HG03558 (cell line): ENCODE measurements at regions not wholly inside any gene's neighbourhood (a gene's known extent, or its start where the extent isn't known, plus 50 kb on each side); places are given as distances from the start of the nearest gene placed in this dataset.
"Not testable (repeated sequence)": the region's sequence is repeated elsewhere in the genome, so short reads cannot be mapped to it uniquely, and the experiment has no call there.

Experiments
- ATAC-seq: cut with Tn5 transposase; IDR thresholded peaks from one replicate; pipeline ENCODE4 v1.9.1; 2021; ENCODE audit warnings: moderate number of reproducible peaks; ENCODE audit not compliant: unreplicated experiment; ENCODE audit errors: extremely low read depth

DNA sequence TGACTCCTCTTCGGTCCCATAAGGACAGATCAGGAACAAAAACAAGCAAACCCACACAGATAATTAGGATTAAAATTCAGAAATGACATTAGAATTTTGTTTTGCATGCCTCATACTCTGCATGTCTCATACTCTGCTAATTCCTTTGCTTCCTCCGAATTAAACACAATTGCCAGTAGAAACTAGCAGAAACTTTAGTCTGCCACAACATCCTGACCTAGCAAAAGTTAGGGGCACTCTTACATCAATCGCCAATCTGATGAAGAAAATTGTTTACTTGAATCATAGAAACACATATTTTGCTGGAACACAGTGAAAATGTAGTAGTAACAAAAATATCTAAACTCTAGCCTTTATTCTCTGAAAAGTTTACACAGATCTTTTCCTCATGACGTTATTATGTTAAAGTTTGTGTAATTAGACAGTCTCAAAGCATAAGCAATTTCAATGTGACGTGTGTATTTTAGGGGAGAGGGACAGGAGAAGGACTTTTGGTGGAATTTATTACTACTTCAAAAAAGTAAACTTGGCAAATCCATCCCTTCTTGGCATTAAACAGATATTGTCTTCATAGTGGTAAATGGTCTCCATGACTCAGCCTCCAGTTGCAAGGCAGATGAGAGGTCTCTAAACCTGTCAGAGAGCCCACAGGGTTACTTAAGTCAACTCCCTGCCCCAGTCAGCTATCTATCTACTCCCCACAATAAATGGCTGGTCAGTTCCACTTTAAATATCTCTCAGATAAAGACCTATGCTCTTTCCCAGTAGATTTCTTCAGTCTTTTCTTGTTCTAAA lies 249.8 kb upstream of the UBASH3B start:
- no peak for ATAC-seq

DNA sequence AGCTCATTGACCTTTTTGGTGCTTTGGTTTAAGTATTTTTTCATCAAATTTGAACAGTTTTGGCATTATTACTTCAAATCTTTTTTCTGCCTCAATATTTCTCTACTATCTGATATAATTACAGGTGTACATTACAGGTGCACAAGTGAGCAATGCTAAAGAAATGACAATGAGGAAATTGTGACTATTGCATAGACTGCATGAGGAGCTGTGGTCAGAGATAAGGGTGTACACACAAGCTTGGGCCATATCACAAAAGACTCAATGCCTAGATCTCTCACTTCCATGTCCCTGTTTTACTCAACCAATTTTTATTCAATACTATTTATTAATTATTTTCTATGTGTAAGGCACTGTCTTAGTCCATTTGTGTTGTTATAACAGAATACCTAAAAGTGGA lies 251.0 kb upstream of the UBASH3B start:
- no peak for ATAC-seq

- not testable (repeated sequence) for ATAC-seq
These were observed 253.9 kb upstream of the UBASH3B start for GRCh38 chr11:122401581-122401980.

GRCh38 chr11:122399375-122399774 lies 256.1 kb upstream of the UBASH3B start:
- no peak for ATAC-seq

GRCh38 chr11:122398851-122399250 lies 256.7 kb upstream of the UBASH3B start:
- ATAC-seq: no peak

DNA sequence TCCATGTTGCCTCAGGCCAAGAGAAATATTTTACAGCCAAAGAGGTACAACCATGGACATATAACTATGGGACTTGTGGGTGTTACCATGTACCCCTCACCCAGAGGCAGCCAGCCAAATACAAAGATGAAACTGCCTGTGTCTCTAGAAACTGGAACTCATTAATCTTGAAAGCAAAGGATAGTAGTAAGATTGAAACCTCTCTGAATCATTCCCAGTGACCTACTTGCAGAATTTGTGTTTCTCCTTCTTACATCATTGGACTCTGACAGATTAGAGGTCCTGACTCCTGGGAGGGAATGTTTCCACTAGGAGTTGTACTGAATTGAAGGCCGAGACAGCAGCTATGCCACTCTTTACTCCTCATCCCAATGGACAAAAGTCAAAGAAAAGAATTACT lies 257.4 kb upstream of the UBASH3B start:
- ATAC-seq: peak; percentile 45

- no peak for ATAC-seq
These were observed 260.2 kb upstream of the UBASH3B start for GRCh38 chr11:122395282-122395681.

- no peak for ATAC-seq
These were observed 261.2 kb upstream of the UBASH3B start for GRCh38 chr11:122394313-122394712.

DNA sequence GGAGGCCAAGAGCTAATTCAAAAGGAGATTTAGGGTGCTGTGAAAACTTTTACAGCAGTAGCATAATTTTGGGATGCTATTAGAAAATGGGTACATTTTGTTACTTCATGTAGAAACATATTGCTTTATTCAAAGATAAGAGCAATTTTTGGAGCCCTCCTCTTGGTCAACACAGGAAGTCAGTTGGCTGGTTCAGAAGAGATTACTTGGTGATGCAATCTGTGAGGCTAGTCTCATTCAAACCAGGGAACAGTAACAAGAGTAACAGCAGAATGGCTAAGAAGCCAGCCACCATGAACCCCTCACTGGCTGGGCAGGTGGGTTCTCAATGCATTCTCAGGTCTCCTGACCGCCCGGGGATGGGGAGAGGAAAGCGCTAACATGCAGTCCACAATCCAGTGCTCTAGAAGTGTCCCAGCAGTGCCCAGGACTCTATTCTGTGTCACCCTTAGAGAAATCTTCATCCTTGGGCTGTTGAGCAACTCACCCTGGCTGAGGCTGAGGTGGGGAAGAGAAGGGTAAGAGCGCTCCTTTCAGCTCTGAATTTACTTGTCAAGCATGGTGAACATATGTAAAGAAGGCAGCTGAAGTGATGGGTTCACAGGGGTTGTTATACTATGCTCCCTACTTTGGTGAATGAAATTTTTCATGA lies 262.2 kb upstream of the UBASH3B start:
- no peak for ATAC-seq

- no peak for ATAC-seq
These were observed 263.0 kb upstream of the UBASH3B start for GRCh38 chr11:122392508-122392907.

DNA sequence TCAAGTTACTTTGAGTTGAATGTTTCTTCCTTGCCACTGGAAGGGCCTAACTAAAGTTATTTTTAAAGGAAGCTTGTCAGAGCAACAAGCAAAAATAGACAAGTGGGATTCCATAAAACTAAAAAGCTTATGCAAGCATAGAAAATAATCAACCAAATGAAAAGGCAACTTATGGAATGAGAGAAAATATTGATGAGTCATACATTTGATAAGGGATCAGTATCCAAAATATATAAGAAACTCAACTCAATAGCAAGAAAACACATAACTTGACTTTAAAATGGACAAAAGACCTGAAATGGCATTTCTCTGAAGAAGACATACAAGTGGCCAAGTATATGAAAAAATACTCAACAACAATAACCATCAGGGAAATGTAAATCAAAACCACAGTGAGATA lies 264.5 kb upstream of the UBASH3B start:
- no peak for ATAC-seq

DNA sequence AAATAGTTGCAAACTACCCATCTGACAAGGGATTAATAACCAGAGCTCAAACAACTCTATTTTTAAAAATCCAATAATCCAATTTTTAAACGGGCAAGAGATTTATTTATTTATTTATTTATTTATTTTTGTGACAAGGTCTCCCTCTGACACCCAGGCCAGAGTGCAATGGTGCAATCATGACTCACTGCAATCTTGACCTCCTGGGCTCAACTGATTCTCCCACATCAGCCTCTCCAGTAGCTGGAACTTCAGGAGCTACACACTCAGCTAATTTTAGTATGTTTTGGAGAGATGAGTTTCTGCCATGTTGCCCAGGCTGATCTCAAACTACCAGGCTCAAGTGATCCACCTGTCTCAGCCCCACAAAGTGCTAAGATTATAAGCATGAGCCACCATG lies 267.2 kb upstream of the BLID start:
- ATAC-seq: no peak

- no peak for ATAC-seq
These were observed 259.8 kb upstream of the BLID start for GRCh38 chr11:122375687-122376399.

DNA sequence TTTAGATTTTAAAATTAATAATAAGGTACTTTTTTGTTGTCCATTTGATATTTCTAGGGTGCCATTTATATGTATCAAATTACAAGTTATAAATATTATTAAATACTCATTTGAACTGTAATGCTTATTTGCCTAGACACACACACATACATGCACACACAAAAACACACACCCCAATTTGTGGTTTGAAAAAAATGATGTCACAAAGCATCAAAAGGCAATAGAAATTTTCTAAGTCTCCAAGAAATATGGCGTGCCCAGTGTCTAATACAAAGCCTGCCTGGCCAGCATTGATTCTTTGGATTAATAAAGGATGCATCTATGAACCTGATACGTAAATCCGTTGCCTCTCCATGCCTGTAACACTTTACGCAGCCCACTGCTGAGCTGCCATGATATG lies 252.8 kb upstream of the BLID start:
- ATAC-seq: no peak

DNA sequence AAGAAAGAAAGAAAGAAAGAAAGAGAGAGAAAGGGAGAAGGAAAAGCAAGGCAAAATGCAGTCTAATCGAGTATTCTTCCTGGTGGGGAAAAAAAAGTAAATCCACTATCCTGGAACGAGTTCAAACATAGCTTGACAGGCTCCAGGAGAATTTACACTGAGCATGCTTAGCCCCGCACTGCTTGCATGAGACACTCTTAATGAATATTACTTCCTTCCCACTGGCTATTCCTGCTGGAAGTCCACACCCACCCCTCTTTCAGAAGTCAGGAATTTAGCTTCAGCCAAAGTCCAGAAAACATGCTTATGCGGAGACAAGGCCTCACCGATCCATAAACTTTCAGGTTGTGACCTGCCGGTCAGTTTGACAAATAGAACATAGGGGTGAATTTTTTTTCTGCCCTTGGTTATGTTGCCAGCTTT lies 251.8 kb upstream of the BLID start:
- no peak for ATAC-seq

GRCh38 chr11:122365610-122366360 lies 249.8 kb upstream of the BLID start:
- ATAC-seq: no peak

GRCh38 chr11:122363296-122363695 lies 247.3 kb upstream of the BLID start:
- no peak for ATAC-seq

DNA sequence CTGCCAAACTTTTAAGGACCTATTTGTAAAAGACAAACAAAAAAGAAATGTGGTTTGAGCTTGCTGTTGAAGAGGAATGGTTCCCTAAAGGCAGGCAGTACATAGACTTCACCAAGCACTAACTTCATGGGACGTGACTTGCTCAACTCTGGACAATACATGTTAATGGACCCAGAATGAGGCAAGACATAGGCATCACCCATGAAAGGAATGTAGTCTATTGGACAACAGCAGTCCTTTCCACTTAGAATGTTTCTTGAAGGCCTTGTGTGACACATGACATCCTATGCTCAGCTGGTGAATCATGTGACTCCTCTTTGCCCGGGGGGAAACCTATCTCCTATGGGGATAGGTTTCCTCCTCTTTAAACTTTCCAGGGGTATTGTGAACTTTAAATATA lies 246.4 kb upstream of the BLID start:
- ATAC-seq: no peak

- ATAC-seq: no peak
These were observed 244.9 kb upstream of the BLID start for GRCh38 chr11:122360875-122361274.

DNA sequence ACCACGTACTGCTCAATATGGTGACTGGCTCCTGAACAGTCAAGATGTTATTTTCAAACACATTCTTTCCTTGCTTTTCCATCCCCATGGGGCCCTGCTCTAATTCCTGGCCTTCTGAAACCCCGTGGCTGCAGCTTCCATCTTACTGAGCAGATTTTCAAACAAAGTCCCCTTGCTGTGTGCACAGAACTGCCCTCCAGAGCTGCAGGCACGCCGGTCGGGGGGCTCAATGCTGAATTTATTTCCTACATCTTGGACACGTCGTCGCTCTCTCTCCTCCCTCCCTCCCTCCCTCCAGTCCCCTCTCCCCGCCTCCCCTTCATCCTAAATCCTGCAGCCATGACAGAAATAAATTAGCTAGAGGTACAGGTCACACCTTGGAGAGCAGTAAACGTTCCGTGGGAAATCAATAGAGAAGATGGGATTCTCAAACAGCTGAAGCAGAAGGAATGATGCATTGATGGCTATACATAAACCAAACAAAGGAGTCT lies 243.1 kb upstream of the BLID start:
- ATAC-seq: no peak
